Activated CD8-positive, alpha-beta memory T cell treated with anti-CD3 and anti-CD28 coated beads for 48 hours (primary cell): ENCODE measurements at regions not wholly inside any gene's neighbourhood (a gene's known extent, or its start where the extent isn't known, plus 50 kb on each side); places are given as distances from the start of the nearest gene placed in this dataset.

Experiments used
- DNase-seq, 3 experiments: peaks; one replicate each; pipeline ENCODE4 v3.0.0-alpha.2; 2020; ENCODE audit warnings: low read depth in 2 of 3, low spot score in 2 of 3

DNA sequence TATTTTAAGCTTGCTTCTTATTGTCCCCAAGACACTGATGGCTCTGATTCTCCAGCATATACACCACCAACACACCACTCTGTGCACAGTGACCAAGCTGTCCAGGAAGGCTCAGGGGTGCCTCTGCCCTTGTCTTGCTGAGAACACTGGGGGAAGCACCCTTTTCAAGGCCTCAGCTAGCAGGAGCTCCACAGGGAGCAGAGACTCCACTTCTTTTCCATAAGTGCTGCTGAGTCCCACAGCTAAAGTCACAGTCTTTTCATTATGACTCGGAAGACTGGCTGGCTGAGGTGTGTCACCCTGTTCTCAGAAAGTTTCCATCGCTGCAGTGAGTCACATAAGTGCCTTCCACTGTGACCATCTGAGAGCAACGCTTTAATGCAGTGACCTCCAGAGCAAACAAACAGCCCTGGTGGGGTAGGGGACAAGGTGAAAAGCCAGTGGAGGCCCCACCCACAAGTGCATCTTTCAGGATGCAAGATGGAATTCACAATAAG is 226.9 kb upstream of the CHRNA7 start:
- no peak for DNase-seq

DNA sequence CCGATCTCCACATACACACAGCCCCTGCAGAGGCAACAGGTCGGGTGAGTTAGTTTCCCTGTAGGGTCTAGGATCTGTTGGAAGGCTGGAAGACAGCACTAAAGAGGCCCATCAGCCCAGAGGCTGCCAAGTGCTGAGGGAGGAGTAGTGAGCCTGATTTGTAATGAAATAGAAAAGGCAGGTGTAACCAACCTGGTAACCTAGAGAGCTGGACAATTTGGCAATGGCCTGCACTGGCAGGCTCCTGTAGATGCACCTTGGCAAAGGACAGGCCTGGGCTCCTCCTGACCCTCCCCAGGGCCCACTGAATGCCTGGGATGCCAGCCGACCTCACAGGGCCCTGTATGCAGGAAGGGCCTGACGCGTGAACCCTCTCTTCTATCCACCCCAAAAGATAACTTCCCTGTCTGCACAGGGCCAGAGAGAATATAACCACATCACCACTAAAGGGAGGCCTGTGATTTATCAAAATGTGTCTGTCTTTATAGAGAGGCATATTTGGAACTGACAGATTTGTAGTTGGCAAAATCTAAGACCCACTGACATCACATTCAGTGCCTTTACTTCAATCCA is 225.1 kb upstream of the CHRNA7 start:
- DNase-seq = no peak

DNA sequence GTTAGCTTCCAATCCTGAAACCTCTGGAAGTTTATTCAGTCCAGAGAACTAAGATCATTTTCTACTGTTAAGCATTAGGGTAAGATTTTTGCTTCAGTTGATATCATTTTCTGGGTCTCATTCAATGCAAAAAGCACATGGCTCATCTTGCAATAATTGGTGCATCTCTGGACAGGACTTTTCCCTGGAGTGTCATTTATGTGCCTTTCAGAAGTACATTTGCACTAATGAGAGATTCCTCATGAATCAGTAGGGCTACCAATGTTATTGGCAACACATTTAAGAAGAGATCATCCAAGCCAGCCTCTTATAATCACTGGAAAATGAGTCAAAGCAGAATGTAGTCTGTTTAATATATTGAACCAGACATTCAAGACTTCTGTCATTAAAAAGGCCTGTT is 224.2 kb upstream of the CHRNA7 start:
- no peak for DNase-seq

DNA sequence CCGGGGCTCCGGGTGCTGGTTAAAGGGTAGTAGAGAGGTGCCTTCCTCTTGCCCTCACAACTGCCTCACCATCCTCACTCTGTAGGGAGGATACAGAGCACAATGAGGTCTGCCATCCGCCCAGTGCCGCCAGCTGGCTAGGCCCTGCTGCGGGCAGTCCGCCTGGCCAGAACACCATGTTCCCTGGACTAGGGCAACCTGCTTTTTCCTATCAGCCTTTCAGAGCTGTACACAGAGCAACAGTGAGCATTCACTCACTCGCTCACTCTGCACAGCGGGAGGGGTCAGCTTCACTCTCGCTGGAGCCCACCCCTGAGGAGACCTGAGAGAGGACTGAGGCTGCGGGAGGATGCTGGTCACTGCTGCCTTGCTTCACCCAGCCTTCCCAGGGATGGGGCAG is 218.7 kb upstream of the CHRNA7 start:
- no peak for DNase-seq

DNA sequence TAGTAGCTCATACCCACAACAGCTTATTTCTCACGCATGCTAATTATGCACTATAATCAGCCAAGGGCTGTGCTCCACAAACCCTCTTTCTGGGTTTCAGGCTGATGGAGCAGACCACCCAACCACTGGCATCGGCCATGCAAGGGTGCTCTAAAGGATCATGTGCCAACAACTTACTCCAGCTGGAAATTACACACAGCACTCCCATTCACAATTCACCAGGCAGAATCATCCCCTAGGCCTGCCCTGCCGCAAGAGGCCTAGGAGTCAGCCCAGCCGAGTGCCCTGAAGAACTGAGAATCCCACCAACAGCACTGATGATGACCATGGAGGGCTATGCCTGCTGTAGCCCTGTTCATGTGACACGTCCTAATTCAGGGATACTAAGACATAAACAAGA is 216.2 kb upstream of the CHRNA7 start:
- DNase-seq = no peak

DNA sequence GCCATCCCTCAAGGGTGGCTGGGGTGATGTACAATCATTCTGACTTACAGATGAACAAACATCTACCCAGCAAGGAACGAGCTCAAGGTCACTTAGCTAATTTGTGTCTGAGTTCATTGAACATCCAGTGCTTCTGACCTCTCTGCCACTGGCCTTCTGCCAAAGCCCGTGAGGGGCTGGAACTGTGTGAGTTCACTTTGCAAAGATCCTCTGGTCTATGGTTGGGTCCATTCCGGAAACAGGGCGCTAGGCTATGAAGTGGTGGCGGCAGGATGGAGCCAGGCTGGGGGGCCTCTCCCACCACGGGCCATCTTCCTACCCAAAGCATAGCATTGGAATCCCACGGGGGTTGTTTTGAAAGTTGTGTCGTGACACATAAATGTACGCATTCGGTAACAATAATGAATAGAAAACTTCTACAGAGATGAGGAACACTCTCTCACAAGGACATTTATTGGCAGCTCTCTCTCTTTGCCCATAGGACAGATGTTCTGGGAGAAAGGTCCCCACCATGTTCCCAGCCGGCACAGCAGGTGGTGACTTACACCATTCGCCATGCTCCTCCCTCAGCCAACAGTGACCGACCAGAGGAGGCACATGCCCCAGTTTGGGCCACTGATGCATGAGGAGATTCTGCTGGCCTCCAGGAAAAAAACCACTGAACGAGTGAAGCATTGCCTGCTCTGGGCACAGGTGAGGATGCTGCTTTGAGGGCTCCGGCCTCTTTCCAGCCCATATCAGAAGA is 214.7 kb upstream of the CHRNA7 start:
- DNase-seq = no peak

DNA sequence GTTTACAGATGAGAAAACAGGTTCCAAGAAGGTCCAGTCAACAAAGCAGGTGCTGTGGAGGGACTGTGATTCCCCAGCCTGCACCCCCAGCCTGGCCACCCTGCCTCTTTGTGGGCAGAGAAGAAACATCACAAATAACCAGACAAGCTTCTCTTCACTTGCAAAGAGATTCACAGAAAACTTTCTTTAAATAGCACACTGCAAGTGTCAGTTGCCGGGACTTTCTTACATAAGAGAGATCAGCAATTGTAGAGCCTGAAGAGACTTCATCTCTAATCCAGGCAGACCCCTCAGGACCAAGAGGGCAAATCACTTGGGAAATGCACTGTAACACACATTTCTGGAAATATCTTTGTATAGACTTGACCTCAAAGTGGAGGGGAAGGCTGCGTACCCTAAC is 207.9 kb upstream of the CHRNA7 start:
- no peak for DNase-seq

DNA sequence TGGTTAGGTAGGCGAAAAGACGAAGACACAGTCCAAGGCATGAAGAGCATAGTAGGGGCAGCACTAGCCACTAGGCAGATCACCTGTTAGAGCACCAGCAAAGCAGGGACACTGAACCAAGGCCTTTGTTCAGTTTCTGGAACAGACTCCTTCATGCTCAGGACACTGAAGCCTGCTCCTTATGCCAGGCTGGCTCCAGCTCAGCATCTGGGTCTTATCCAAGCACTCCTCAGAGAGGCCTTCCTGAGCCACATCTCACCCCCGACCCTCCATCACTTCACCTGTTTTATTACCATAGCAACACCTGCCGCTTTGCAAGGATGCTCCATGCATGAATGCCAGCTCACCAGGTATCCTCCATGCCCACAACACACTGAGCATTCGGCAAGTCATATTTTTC is 206.3 kb upstream of the CHRNA7 start:
- no peak for DNase-seq

DNA sequence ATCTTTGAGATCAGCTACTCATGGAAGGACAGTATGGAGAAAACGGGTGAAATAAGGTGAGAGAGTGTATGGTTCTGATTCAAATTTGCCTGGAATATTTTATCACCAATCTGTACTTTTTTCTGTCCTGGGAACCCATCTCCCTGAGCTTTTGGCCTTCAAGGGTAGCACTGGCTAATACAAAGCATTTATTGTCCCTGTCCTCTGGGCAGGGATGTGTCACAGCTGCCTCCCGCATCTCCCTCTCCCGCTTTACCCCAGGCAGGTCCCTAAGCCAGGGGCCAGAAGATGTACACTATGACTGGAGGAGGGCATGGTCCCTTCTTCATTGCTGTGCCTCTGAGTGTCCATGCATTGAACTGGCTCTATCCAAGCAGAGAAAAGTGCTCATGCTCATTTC is 201.7 kb upstream of the CHRNA7 start:
- no peak for DNase-seq

DNA sequence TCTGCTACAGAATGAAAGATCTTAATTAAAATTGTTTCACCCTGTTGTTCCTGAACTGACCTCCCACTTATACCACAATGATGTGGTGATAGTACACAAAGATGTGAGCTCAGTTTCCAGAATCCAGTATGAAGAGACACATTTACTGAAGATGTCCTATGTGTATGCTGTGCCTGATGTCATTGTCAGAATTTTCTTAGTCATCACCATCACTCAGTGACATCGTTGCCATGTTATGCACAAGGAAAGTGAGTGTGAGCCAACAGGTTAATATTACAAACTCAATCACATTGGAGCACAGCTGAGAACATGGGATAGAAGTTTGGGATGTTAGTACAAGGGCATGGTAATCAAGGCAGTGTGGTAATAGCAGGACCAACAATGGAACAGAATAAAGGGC is 199.7 kb upstream of the CHRNA7 start:
- DNase-seq = no peak

DNA sequence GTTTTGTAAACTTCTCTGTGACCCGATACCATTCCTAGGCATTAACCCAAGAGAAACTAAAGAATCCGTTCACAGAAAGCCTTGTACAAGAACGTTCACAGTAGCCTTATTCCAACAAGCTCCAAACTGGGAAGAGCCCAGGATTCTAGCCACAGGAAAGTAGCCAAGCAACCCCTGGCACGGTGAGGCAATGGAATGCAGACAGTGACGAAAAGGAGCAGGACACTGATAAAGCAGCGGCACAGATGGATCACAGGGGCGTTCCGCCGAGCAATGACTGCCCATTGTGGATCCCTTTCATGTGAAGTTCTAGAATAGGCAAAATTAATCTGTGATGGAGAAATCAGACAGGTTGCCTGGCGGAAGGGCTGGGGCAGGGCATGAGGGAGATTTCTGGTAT is 198.7 kb upstream of the CHRNA7 start:
- DNase-seq = no peak

DNA sequence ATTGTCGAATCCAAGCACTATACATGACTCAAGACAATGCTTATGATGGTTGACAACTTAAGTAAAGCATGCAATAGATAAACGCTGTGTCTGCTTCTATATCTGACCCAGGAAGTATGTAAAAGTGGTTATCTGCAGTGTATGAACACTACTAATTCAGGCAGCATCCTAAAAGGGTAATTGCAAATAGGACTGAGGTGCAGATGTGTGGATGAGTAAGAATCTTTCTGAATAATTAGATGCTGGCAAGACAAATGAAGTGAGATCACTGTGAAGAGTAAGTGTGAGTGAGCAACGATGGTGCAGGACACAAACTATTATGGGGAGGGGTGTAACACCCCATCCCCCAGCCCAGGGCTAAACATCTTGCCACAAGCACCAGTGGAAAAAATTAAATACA is 195.7 kb upstream of the CHRNA7 start:
- no peak for DNase-seq

DNA sequence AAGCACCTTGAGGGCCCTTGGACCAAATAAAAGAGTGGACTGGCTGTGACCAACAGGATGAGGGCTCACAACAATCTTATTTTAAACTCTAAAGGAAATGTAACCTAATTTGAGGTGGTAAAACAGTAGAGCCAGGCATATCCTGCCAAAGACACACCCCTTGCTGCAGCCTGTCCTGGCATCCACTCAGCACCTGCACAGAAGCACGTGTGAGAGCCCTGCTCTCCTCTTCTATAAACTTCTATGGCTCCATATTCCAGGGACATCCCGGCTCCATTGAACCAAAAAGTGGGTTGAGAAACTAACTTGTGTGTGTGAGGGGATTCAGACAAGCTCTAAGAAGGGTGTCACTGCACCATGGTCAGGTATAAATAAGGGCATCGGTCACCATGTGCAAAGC is 190.9 kb upstream of the CHRNA7 start:
- DNase-seq = no peak

DNA sequence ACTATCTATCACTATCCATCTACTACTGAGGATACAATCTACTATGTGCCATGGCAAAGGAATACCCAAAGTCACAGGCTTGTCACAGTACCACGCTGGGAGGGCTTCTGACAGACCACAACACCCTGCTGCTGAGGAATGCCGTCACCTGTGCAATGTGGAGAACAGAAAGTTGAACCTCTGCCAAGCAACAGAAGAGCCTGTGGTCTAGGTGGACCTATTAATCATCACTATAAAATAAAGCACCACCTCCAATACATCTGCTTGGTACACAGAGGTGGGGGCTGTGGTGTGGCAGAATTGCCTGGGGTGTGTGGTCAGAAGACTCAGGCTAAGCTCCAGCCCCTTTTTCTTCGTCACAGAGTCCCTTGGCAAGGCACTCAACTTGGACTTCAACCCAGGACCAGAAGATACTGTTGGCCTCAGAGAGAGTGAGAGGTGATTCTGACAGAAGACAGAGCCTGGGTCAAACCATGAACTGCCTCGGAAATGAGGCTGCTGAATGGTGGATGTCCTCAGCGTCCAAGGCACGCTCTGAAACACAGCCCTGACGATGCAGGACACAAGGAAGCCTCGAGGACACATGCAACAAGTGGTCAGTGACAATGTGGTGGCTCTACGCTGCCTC is 189.4 kb upstream of the CHRNA7 start:
- no peak for DNase-seq

DNA sequence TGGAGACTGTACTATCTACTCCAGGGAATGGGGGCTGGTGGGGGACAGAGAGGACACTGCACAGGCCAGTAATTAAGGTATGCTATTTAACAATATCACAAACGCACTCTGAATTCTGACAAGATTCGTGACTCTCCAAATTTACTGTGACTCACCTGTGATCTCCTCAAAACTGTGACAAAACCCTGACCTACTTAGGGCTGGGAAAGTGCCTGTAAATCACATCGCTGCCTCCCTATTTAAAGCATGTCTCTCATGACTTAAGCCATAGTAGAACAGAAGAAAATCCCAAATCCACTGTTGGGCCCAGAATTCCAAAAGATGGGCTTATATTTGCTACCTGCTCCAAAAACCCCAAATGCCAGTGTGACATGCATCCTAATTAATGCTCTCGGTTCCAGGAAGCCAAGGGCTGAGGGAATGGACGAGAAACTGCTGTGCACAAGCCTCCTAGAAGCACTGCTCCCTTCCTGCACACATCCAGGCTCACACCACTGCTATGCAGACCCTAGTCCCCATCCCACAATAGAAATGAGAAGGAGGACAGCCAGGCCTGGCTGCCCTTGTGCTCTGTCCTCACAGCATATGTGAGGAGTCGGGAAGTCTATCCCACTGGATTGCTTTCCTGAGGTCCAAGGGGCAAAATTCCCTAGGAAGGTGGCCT is 187.7 kb upstream of the CHRNA7 start:
- DNase-seq = no peak

DNA sequence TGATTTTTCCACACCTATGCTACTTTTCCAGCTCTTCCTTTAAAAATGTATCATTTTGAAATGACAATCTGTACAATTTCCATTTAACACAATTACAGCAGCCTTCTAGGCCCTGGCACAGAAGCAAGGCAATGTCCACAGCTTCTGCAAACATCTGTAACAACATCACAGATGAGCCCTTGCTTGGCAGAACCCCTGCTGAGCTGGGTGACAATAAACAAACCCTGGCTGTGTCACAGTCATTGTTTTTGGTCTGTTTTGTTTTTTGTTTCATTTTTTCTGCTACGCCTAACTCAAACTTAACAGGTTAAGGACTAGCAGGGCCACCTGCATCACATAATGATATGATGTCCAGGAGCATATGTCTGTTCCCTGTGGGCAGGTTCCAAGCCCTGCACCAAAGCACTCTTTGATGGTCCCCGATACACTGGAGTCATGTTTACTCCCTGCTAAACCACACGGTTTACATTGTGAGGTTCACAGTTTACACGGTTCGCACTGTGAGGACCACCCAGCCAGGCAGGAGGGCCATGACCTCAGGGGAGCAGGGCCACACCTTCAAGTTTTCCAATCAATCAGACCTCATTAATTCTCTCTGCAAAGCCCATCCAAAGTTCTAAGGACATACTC is 186.8 kb upstream of the CHRNA7 start:
- DNase-seq = no peak

DNA sequence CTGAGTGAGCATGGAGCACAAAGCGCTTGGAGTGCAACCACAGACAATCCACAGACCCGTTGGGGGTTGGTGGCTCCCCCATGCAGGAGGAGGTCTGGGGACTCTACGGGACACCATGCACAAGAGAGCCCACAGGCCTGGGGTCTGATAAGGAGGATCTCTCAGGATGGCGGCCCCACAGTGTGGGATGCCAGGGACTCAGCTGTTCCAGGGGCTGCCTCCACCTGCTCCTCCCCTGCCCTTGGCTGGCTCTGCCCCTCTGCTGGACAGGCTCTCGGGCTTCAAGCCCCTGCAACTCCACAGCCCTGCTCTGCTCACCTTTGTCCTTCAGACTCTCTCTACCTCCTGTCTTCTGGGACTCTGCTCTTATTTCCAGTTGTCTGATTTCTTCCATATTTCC is 184.5 kb upstream of the CHRNA7 start:
- DNase-seq = no peak

DNA sequence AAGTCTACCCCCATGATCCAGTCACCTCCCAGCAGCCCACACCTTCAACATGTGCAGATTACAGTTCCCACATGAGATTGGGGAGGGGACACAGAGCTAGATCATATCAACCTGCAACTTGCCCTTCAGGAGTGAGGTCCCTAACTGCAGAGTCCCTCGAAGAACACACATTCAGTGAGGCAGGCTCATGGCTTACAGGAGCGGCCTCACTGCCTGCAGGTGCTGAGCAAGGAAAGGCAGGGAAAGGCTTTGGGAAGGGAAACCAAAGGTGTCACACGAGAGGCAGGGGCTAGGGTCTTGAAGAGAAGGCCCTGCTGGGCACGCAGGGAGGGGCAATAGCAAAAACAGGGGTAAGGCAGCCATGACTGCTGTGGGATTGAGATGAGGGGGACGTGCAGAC is 182.4 kb upstream of the CHRNA7 start:
- DNase-seq = no peak

DNA sequence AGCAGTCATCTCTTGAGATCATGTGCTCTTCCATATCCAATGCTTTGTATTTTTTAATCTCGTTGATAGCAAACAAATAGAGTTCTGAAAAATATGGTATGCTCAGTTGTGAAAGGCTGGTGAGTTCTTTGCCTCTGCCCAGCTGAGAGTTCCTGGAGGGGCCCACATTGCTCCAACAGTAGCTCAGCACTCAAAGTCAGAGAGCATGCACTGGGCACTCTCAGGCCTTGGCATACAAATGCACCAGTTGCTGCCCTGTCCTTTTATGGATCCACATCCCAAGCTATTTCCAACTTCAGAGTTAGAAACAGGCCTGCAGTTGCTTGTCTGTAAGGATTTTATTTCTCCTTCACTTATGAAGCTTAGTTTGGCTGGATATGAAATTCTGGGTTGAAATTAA is 181.7 kb upstream of the CHRNA7 start:
- DNase-seq = no peak

DNA sequence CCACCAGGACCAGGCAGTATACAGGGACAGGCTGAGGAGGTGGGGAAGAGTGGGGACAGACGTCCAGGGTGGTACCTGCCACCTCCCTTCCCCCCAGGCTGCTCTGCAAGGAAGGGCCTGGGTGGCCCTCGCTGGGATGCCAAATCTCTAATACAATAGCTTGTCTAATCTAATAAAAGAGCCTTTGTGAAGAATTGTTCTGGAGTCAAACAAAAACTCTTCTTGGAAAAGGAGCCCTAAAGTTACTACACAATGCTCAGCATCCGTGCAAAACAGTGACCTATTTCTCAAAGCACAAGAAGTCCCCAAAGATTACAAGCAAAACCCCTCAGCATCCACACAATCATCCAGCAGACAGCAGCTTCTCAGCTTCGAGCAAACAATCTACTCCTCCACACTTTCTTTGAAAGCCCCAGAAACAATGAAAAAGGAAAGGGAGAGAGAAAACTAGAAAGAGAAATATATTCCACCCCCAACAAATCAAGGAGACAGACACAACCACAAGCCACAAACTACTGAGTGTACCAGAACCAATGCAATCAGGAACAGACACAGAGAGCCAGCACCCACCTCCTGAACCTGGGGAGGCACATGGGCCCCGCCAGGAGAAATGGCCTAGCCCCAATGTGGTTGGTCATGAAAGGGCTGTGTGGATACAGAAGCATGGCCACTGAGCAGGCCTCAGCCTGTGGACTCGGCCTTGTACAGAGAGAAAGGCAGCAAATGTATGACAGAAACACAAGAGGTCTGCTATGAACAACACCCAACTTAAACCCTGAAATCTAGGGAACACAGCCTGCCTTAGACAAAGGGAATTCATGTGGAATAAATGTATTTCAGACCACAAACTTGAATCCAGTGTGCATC is 177.1 kb upstream of the CHRNA7 start:
- no peak for DNase-seq

DNA sequence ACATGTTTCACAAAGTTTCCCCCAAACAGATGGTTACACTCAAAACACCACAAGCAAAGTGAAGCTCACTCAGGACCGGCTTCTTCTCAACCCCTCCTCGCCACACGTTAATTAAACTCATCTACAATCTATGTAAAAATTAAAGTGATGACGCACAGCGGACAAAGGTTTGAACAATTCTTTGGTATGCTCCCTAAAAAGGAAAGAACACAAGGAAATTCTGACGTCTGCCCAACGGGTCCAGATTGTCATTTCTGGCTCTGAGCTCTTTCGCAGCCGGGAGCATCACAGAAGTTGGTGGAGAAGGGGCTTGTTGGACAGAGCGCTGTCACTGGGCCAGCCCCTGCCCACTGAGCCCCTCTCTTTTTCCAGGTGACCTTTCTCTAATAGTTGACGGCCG is 173.7 kb upstream of the CHRNA7 start:
- no peak for DNase-seq
